C4-2B (cell line): ENCODE measurements at regions not wholly inside any gene's neighbourhood (a gene's known extent, or its start where the extent isn't known, plus 50 kb on each side); places are given as distances from the start of the nearest gene placed in this dataset.

Source experiments
- H3K27ac ChIP-seq: fragments of 450-650 bp; 2 replicates; pipeline ENCODE4 v1.5.1; 2017
- CTCF ChIP-seq: fragments of 450-650 bp; conservative IDR thresholded peaks from 2 replicates; pipeline ENCODE4 v1.5.1; 2017; ENCODE audit warnings: mild to moderate bottlenecking
- ZFX ChIP-seq: fragments of 450-650 bp; IDR thresholded peaks from 2 replicates; pipeline ENCODE4 v1.6.1; 2017

GRCh38 chr2:71906357-71906973 is 241.2 kb downstream of the CYP26B1 start:
- no peak overlapping the region for H3K27ac ChIP-seq
- no peak for TF ChIP-seq ZFX
- no peak for TF ChIP-seq CTCF

- no peak for TF ChIP-seq ZFX
- no peak for TF ChIP-seq CTCF
- no peak overlapping the region for H3K27ac ChIP-seq
Measured at GRCh38 chr2:71905205-71905604, 242.5 kb downstream of the CYP26B1 start.

GRCh38 chr2:71903841-71904240 is 243.8 kb downstream of the CYP26B1 start:
- TF ChIP-seq CTCF = no peak
- TF ChIP-seq ZFX = no peak
- no peak overlapping the region for H3K27ac ChIP-seq

- no peak for TF ChIP-seq ZFX
- no peak for TF ChIP-seq CTCF
- H3K27ac ChIP-seq = no peak overlapping the region
Measured at GRCh38 chr2:71901466-71901865, 246.2 kb downstream of the CYP26B1 start.

GRCh38 chr2:71898851-71899681 is 248.6 kb downstream of the CYP26B1 start:
- H3K27ac ChIP-seq = no peak overlapping the region
- TF ChIP-seq ZFX (no peak), CTCF (no peak)

GRCh38 chr2:71898375-71898774 is 249.3 kb downstream of the CYP26B1 start:
- TF ChIP-seq ZFX (no peak), CTCF (no peak)

GRCh38 chr2:71897836-71898235 is 249.8 kb downstream of the CYP26B1 start:
- no peak overlapping the region for H3K27ac ChIP-seq
- no peak for TF ChIP-seq ZFX
- TF ChIP-seq CTCF = no peak

More at GRCh38 chr2:71898375-71898774, 249.3 kb downstream of the CYP26B1 start:
- no peak overlapping the region for H3K27ac ChIP-seq
